ENCODE measurements at regions not wholly inside any gene's neighbourhood (a gene's known extent, or its start where the extent isn't known, plus 50 kb on each side); places are given as distances from the start of the nearest gene placed in this dataset.

DNA sequence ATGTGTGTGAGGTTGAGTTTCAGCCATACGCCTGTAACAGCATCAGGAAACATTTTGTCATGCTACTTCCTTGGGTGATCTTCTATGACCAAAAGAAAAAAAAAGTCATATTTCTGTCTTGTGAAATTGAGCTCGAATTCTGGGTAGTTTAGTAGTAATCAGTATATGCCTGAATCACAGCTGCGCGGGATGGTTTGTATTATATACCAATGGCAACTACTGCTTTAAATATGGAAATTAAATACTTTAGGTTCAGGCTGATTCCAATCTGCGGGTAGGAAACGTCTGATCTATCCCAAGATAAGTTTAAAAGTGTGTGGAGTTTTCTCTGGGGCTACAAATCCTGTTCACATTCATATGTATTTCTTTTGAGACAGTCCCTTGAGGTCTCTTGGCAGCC, 115.6 kb upstream of the FERMT1 start:
- Histone ChIP-seq H3K9me3 (no peaks in the 10 kb centered on the region), H3K4me3 (ENCODE audit: low read depth in 1 of 2, low read length in 1 of 2) (no peak overlapping the region), H3K27ac (no peak overlapping the region), H3K36me3 (no peaks in the 10 kb centered on the region), H3K4me1 (ENCODE audit: control insufficient read depth in 1 of 2, insufficient read depth in 1 of 2, low read depth in 1 of 2, low read length in 1 of 2) (no peaks in the 10 kb centered on the region), H3K27me3 (no peaks in the 10 kb centered on the region)
- TF ChIP-seq, protein P1, sequence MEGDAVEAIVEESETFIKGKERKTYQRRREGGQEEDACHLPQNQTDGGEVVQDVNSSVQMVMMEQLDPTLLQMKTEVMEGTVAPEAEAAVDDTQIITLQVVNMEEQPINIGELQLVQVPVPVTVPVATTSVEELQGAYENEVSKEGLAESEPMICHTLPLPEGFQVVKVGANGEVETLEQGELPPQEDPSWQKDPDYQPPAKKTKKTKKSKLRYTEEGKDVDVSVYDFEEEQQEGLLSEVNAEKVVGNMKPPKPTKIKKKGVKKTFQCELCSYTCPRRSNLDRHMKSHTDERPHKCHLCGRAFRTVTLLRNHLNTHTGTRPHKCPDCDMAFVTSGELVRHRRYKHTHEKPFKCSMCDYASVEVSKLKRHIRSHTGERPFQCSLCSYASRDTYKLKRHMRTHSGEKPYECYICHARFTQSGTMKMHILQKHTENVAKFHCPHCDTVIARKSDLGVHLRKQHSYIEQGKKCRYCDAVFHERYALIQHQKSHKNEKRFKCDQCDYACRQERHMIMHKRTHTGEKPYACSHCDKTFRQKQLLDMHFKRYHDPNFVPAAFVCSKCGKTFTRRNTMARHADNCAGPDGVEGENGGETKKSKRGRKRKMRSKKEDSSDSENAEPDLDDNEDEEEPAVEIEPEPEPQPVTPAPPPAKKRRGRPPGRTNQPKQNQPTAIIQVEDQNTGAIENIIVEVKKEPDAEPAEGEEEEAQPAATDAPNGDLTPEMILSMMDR (IDR thresholded peaks at IDR 0.05) = no peak

DNA sequence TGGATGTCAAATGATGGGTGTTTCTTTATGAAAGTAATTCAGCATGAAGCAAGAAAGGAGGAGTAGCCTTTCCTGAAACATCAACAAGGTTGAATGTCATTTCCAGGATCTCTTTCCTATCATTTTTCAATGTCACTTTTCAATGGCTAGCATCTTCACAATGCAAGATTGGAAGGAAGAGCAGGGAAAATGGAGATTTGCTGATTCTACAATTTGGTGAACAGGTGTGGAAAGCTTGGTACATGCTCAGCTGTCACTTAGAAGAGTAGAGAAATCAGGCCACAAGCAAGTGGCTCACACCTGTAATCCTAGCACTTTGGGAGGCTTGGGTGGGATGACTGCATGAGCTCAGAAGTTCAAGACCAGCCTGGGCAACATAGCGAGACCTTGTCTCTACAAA, 112.7 kb upstream of the FERMT1 start:
- Histone ChIP-seq H3K9me3 (no peaks in the 10 kb centered on the region), H3K36me3 (no peaks in the 10 kb centered on the region), H3K27ac (no peak overlapping the region), H3K4me3 (ENCODE audit: low read depth in 1 of 2, low read length in 1 of 2) (no peak overlapping the region), H3K4me1 (ENCODE audit: control insufficient read depth in 1 of 2, insufficient read depth in 1 of 2, low read depth in 1 of 2, low read length in 1 of 2) (no peaks in the 10 kb centered on the region), H3K27me3 (no peaks in the 10 kb centered on the region)
- TF ChIP-seq, protein P1 (IDR thresholded peaks at IDR 0.05) = no peak

DNA sequence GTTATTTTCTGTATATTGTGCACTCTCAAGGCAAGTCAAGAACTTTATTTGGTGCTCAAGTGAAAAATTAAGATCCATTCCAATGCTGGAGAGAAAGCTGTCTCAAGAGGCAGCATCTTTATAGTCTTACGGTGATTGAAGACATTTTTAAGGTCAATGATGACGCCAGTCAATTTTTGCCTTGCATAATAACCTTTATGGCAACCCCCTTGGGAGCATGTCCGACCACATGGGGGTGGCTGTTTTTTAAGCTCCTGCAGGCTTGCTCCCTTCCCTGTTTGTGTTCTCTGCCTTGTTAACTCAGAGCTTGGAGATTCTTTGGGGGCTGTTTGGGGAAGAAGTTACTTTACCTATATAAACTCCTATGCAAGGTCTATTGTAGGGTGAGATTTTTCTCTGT, 109.6 kb upstream of the FERMT1 start:
- no peaks in the 10 kb centered on the region for H3K36me3 ChIP-seq
- H3K27ac ChIP-seq = no peak overlapping the region
- H3K4me1 ChIP-seq (ENCODE audit: control insufficient read depth in 1 of 2, insufficient read depth in 1 of 2, low read depth in 1 of 2, low read length in 1 of 2) = no peaks in the 10 kb centered on the region
- TF ChIP-seq, protein P1 (IDR thresholded peaks at IDR 0.05) = no peak
- H3K27me3 ChIP-seq = no peaks in the 10 kb centered on the region
- no peaks in the 10 kb centered on the region for H3K9me3 ChIP-seq
- H3K4me3 ChIP-seq (ENCODE audit: low read depth in 1 of 2, low read length in 1 of 2) = no peak overlapping the region

DNA sequence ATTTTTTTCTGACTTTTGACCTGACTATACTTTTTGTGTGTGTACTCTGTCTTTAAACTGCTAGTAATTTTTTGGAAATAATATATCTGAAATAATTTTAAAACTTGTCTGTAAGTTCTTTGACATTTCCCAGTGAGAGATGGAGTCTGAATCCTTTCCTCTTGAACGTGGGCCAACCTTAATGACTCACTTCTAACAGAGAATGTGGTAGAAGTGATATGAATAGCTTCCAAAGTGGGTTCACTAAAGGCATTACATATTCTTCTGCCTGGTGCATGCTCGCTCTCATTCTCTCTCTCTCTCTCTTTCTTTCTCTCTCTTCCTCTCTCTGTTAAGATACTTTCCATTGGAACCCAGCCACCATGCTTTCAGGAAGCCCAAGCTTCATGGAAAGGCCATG, 108.7 kb upstream of the FERMT1 start:
- Histone ChIP-seq H3K27ac (no peak overlapping the region), H3K4me3 (ENCODE audit: low read depth in 1 of 2, low read length in 1 of 2) (no peak overlapping the region), H3K9me3 (no peaks in the 10 kb centered on the region), H3K36me3 (no peaks in the 10 kb centered on the region), H3K27me3 (no peaks in the 10 kb centered on the region), H3K4me1 (ENCODE audit: control insufficient read depth in 1 of 2, insufficient read depth in 1 of 2, low read depth in 1 of 2, low read length in 1 of 2) (no peaks in the 10 kb centered on the region)
- TF ChIP-seq, protein P1 (IDR thresholded peaks at IDR 0.05) = no peak

DNA sequence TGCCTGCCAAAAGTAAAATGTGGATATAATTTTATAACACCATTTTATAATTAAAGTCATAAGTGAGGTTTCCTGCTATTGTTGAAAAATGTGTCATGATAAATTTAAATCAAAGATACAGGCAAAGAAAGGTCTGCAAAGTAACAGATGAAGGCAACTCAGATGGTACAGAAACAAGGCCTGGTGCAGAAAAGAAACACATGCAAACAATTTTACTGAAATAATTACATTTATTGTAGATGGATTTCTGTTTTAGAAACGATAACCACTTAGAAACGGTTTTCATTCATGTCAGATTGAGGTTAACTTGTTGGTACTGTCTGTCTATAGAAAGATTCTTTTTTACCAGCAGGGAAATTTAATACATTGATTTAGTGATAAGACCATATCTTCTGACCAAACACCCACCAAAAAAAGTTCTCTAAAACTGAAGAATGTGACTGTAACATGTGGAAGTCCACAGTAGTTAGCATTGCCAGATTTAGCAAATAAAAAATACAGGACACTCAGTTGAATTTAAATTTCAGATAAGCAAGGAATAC, 105.5 kb upstream of the FERMT1 start:
- no peaks in the 10 kb centered on the region for H3K27me3 ChIP-seq
- H3K4me1 ChIP-seq (ENCODE audit: control insufficient read depth in 1 of 2, insufficient read depth in 1 of 2, low read depth in 1 of 2, low read length in 1 of 2) = no peaks in the 10 kb centered on the region
- TF ChIP-seq, protein P1 (IDR thresholded peaks at IDR 0.05) = no peak
- no peak overlapping the region for H3K27ac ChIP-seq
- no peaks in the 10 kb centered on the region for H3K36me3 ChIP-seq
- no peaks in the 10 kb centered on the region for H3K9me3 ChIP-seq
- H3K4me3 ChIP-seq (ENCODE audit: low read depth in 1 of 2, low read length in 1 of 2) = no peak overlapping the region

DNA sequence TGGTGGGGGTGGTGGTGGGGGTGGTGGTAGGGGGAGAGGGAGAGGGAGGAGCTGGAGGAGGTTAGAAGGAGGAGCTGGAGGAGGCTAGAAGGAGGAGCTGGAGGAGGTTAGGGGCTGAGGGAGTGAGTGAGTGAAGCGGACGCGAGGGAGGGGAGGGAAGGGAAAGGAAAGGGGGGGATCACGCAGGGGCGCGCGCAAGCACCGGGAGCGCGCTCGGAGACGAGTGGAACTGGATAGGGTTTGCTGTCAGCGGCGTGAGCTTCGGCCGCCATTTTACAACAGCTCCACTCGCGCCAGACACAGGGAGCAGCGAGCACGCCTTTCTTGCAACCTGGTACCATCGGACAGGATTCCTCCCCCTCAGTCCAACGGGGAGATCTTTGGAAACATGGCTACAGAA, 90.5 kb upstream of the FERMT1 start:
- Histone ChIP-seq H3K27me3 (no peaks in the 10 kb centered on the region), H3K4me3 (ENCODE audit: low read depth in 1 of 2, low read length in 1 of 2) (no peak overlapping the region), H3K36me3 (no peaks in the 10 kb centered on the region), H3K27ac (no peak overlapping the region), H3K4me1 (ENCODE audit: control insufficient read depth in 1 of 2, insufficient read depth in 1 of 2, low read depth in 1 of 2, low read length in 1 of 2) (no peaks in the 10 kb centered on the region), H3K9me3 (no peaks in the 10 kb centered on the region)
- TF ChIP-seq, protein P1 (IDR thresholded peaks at IDR 0.05) = no peak

Data from neutrophil (primary cell).